Stimulated activated CD4-positive, alpha-beta T cell treated with anti-CD3 and anti-CD28 coated beads, Interleukin-2, amount 100 ng/mL, for 24 hours (primary cell): ENCODE measurements at regions not wholly inside any gene's neighbourhood (a gene's known extent, or its start where the extent isn't known, plus 50 kb on each side); places are given as distances from the start of the nearest gene placed in this dataset.
"Not testable (repeated sequence)": the region's sequence is repeated elsewhere in the genome, so short reads cannot be mapped to it uniquely, and the experiment has no call there.

Experiments
- DNase-seq, 2 donors: peaks; one replicate each; pipeline ENCODE4 v3.0.0-alpha.2; 2020

DNA sequence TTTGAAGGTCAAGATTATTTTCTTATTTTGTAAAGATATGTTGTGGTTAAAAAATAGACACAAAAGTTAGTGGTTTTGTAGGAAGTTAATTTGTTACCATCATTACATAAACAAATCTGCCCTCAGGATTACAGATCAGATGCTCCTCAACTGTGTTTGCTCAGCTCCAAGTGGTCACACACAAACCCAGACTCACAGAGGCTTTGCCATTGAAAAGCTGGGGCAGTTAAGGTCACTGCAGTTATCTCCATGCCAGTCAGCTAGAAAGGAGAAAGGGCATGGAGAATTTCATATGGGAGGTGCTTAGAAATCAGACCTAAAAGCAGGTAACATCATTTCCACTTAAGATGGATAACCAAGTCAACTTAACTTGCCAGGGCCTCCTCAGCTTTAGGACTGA lies 825.7 kb upstream of the GBE1 start:
- no peak for DNase-seq

DNA sequence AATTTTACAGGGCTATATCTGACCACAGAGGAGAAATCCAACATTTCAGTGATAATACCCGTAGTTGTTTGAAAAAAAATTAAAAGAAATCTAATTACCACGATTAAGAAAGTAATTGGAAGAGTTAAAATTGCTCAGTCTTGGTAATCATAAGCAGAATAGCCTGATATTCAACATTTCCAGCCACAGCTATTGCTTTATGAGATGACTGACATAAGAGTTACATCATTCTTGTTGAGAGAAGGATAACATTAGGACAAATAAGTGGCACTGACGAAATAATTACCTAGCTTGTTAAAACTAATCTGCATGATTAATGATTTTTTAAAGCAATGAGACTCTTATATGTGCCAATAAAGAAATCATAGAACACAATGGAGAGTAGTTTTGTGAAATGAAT lies 825.0 kb upstream of the GBE1 start:
- DNase-seq, result no peak

DNA sequence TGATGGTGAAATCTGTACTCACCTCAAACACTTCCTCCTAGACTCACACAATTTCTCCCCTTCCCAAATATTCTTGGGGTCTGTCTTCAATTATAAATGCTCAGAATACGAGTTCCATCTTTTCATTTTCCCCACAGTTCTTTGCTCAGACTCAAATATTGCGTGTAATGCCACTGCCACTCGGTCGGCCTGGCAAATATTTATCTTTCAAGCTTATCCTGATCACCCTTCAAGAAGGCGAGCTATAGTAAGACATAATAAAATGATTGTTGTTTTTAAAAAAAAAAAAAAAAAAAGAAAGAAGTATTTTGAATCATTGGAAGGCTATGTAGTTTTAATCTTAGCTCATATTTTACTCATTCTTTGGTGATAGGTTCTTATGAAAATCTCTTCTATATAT lies 824.6 kb upstream of the GBE1 start:
- not testable (repeated sequence) for DNase-seq

DNA sequence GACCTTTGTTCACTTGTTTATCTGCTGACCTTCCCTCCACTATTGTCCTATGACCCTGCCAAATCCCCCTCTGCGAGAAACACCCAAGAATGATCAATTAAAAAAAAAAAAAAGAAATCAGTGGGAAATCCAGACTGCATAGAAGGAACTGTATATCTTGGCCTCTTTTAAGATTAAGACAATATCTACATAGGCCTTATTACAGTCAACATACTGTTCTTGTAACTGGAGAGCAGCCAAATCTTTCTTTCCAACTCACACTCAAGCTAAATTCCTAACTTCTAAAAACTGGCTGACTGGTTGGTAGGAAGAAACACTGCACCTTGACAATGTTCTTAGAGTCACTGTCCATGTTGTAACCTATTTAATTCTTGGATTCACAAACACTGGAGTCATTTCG lies 824.1 kb upstream of the GBE1 start:
- DNase-seq, result not testable (repeated sequence)

DNA sequence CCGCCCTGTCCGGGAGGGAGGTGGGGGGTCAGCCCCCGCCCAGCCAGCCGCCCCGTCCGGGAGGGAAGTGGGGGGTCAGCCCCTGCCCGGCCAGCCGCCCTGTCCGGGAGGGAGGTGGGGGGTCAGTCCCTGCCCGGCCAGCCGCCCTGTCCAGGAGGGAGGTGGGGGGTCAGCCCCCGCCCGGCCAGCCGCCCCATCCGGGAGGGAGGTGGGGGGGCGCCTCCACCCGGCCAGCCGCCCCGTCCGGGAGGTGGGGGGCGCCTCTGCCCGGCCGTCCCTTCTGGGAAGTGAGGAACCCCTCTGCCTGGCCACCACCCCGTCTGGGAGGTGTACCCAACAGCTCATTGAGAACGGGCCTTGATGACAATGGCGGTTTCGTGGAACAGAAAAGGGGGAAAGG lies 823.4 kb upstream of the GBE1 start:
- DNase-seq, result not testable (repeated sequence)

DNA sequence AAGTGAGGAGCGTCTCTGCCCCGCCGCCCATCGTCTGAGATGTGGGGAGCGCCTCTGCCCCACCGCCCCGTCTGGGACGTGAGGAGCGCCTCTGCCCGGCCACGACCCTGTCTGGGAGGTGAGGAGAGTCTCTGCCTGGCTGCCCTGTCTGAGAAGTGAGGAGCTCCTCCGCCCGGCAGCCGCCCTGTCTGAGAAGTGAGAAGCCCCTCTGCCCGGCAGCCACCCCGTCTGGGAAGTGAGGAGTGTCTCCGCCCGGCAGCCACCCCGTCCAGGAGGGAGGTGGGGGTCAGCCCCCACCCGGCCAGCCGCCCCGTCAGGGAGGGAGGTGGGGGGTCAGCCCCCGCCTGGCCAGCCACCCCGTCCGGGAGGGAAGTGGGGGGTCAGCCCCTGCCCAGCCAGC lies 823.0 kb upstream of the GBE1 start:
- not testable (repeated sequence) for DNase-seq

DNA sequence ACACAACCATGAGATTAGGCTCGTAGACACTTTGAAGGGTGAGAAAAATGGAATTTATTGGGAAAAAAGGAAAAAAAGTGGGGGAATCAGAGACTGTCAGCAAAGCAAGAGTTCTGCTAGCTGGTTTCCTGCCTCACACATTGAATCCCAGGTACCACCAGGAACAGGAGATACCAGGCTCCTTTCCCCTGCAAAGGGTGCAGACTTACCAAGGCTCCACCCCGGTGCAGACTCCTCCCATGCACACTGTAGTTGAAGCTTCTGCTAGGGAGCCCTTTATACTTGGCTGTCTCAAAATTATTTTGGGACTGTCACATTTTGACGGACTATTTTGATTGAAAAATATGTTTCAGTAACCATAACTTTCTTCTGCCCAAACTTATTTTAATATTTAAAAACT lies 819.9 kb upstream of the GBE1 start:
- DNase-seq, result no peak

DNA sequence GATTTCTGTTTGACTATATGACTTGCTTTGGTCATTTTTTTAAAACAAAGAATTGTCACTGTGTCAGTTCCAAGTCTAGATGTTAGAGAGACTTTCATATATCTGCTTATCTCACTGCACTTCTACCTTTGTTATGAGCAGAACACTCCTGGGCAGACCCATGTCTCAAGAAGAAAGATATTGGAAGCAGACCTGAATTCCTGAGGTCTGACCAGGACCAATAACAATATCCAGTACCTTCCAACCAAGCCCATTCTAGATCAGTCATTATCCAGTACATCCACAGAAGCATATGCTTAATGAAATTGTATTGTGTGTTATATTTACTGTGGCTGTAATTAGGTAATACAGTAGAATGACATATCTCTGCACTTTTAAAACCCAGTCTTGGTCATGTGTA lies 811.3 kb upstream of the GBE1 start:
- DNase-seq, result no peak

DNA sequence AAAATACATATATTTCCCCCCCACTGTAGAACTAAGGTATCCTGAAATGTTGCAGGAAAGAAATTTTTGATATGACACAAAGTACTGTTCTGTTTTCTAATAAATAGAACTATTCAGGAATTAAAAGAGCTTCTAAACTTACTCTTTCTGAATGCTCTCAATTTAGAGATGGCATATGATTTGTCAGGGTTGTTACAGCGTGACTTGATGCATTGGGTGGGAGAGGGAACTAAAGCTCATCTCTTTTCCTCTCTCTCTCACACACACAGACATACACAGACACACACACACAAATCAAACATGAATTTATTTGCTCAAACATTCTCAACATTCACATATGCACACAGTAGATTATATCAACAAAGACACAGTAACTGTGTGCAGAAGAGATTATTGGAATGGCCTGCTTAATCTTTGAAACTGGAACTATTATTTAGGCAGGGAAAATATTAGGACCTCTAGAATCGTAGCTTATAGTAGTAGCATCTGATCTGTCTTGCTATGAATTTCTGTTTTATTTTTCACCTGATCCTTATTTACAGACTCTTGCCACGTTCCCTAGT lies 807.4 kb upstream of the GBE1 start:
- DNase-seq, result no peak

DNA sequence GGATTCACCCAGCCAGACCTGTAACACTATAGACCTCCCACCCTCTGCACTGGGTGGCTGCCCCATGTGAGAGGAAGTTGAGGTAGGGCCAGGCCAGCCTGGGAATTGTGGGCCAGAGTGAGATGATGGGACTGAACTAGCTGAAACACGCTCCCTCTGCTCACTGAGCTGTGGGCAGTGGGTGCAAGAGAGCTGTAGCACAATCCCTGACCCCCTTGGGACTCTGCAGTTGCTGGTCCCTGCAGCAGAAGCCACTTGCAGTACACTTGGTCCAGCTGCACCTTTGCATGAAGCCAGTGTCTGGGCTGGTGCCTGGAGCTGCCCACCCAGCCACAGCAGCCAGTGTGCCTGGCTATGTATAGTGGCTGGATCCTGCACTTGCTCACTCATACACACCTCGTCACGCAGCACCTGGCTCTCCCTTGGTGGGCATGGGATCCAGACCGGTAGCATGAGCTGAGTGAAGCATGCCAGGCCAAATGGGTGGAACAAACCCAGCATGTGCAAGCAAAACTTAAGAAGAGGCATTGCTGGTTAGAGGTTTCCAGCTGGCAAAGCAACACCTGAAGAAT lies 805.7 kb upstream of the GBE1 start:
- no peak for DNase-seq

DNA sequence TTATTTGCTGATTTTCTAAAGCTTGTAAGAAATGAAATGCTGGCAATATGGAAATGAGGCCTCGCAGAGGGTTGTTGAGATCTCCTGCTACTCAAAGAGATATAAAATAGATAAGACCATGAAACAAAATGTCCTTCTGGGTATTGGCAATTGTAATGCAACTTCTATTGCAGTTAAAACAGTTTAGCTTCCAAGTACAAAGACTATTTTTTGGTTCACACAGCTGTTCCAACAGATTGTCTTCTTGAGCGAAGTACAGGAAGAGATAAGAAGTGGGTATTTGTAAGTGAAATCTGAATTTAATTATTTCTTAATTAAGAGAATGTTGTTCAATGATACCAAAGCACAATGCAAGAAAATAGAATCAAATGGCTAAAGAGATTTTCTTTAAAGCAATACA lies 801.5 kb upstream of the GBE1 start:
- no peak for DNase-seq

DNA sequence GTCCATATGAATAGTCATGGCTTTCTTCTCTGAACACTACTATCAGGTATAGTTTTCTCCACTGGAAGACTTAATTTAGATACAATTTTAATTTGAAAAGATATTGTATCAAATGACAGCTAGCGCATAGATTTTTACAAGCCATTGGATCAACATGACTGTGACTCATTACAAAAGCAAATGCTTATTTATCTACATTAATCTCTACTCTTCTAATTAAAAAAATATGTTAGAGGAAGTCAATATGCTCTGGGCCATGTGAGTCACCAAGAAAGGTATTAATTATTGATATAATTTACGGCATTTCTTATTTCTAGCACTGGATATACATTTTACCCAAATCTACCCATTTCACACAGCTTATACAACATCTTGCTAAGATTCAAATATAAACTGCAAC lies 800.3 kb upstream of the GBE1 start:
- DNase-seq, result no peak

DNA sequence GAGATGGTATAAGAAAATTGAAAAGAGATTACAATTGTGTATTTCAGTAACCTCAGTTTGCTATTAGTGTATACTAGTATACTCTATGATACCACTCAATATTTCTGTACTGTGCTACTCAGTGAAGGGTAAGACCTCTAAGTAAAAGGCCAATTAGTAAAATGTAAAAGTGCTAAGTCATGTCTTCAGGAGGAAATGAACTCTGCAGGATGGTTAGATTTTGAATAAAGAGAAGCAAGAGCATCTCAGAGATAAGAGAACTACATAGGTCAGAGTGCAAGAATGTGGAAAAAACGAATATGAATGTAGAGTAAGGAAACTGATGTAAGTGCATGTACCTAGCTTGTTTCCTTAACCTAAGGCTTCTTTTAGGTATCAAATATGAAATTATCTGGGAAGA lies 796.6 kb upstream of the GBE1 start:
- no peak for DNase-seq

DNA sequence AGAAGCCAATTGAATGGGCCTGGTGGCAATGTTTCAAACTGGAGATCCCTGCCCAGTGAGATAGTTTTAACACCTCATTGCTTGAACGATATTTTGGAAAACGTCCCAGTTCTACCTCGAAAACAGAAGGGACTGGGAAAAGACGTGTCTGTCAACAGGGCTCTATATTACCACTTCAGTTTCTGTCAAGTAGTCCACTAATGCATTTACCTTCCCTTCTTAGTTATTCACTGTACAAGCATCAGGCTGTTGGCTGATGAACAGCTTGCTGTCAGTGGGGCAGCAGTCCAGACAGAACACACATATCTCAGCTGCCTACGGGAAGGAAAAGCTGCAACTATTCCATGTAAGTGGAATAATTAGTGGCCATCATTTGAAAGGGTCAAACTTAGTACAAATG lies 794.7 kb upstream of the GBE1 start:
- DNase-seq, result no peak

DNA sequence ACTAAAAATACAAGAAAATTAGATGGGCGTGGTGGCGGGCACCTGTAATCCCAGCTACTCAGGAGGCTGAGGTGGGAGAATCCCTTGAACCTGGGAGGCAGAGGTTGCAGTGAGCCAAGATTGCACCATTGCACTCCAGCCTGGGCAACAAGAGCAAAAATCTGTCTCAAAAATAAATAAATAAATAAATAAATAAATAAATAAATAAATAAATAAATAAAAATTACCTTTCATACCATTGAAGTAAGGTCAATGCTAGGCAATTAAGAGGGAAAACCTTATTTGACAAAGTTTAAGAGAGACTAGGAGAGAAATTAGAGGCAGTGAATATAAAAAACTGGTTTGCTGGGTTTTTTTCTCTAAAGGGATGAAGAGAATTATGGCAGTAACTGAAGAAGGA lies 781.1 kb upstream of the GBE1 start:
- not testable (repeated sequence) for DNase-seq

DNA sequence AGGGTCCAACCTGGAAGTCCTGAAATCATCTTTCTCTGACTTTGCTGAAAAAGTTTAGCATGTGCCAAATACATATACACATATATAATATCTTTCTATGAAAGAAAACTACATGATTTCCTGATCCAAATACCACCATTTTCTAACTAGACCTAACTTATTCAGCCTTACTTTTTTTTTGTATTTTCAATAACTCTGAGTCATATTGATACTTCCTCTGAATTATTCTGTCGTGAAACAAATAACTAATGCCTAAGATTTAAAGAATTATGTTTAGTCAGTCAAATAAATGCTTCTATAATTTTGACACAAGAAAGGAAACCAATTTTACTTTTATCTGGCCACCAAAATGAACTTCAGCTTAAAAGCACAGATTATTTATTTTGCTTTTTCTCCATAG lies 760.2 kb upstream of the GBE1 start:
- no peak for DNase-seq

DNA sequence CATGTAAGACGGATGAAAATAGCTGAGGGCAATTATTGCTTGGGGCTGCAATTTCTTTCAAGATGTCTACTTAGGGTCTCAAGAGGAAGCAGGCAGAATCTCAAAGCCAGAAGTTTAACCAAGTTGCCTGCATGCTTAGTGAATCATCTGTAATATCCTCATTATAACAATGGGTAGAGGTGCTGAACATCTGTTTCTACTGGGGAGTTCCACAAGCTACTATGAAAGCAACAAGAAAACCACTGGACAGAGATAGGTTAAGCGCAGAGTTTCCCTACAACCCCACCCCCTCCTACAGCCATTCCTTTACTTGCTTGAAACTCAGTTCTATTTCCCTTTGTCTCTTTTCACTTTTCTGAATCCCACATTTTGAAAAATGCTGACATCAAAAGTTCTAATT lies 759.4 kb upstream of the GBE1 start:
- no peak for DNase-seq

DNA sequence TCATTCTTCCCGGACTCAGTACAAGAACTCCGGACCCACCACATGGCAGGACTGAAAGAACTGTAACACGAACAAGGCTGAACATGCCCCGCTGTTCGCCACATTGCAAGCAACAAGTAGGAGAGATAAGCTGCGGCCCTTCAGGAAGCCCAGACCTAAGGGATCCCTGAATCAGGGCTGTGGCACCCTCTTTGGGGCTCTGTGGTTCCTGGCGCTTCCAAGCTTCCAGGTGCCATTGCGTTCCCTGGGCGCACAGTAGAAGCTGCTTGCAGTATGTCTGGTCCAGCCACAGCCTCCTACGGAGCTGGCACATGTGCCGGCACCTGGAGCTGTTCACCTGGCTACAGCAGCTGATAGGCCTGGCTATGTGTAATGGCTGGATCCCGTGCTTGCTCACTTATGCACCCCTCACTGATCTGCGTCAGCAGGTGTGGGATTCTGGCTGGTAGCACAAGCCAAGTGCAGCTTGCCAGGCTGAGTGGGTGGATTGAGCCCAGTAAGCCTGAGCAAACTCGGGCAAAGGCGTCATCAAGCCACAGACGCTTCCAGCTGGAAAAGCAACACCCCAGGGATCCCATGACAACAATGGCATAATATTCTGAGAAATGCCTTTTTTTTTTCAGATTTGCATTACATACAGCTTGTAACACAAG lies 748.6 kb upstream of the GBE1 start:
- no peak for DNase-seq

DNA sequence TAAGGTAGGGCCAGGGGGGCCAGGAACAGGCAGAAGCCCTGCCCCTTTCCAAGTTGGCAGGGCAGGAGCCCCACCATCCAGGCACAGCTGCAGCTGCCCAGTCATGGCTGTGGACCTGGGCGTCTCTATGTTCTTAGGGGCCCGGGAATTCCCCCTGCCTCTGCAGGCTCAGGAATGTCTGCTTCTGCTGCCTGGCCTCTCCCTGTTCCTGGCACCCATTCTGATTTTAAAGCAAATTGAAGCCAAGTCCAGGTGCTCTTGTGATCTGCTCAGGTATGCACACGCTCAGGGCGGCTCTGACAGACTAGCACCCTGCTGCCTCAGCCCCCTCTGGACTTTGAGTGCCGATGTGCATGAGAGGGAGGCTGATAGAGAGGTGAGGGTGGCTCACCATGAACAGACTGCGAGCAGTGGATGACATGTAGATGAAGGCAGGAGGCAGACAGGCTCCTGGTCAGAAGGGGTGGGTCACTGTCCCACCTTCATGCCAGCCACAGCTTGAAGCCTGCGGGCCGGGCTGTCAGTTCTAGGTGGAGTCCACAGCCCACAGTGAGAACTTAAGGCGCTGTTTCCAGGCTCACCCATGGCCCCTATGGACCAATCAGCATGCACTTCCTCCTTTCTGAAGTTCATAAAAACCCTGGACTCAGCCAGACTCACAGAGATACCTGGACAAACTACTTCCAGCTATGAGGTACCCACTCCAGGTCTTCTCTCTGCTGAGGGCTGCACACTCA lies 747.8 kb upstream of the GBE1 start:
- DNase-seq, result no peak

DNA sequence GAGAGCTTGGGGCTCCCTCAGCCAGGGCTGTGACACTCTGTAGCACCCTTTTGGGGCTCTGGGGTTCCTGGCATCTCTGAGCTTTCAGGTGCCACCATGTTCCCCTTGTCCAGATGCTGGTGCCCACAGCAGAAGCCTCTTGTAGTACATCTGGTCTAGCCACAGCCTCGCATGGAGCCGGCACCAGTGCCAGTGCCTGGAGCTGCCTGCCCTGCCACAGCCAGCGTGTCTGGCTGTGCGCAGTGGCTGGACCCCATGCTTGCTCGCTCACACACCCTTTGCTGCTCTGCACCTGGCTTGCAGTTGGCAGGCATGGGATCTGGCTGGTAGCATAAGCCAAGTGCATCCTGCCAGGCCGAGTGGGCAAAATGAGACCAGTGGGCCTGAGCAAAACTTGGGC lies 744.8 kb upstream of the GBE1 start:
- DNase-seq, result no peak

DNA sequence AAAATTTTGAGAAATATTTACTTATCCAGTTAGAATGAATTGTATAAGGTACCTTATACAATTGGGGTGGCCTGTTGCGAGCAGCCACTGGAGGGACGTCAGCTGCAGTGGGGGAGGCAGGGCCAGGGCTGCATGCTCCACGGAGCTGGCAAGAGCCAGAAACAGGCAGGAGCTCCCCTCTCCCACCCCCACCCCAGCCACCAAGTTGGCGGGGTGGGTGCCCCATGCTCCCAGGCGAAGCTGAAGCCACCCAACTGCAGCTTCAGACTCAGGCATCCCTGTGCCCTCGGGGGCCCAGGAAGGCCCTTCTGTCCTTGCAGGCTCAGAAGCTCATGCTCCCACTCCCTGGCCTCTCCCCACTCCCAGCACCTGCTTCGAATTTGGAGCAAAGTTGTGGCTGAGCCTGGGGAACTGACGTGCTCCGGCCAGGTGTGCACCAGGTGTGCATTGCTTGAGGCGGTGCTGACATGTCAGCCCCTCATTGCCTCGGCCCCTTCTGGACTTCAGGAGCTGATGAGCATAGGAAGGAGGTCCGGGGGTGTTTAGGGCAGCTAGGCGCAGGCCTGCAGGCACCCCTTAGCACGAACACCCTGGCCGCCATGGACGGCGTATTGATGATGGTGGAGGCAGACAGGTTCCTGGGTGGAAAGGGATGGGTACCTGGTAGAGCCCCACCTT lies 743.8 kb upstream of the GBE1 start:
- no peak for DNase-seq

DNA sequence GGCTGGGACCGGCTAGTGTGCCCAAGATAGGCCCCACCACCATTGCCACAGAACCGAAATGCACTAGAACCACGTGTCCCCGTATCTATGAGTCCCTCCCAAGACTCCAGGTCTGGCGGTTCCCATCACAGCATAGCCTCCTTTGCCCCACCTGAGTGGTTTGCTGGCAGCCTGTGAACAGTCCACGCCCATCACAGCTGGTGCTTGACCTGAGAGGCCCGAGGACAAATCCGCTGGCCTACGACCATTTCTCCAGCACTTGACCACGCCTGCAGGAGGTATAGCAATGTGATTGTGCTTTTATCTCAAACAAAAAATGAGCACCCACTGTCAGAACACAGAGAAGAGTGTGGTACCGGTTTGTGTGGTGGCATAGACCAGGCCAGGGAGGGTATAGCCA lies 736.7 kb upstream of the GBE1 start:
- no peak for DNase-seq

DNA sequence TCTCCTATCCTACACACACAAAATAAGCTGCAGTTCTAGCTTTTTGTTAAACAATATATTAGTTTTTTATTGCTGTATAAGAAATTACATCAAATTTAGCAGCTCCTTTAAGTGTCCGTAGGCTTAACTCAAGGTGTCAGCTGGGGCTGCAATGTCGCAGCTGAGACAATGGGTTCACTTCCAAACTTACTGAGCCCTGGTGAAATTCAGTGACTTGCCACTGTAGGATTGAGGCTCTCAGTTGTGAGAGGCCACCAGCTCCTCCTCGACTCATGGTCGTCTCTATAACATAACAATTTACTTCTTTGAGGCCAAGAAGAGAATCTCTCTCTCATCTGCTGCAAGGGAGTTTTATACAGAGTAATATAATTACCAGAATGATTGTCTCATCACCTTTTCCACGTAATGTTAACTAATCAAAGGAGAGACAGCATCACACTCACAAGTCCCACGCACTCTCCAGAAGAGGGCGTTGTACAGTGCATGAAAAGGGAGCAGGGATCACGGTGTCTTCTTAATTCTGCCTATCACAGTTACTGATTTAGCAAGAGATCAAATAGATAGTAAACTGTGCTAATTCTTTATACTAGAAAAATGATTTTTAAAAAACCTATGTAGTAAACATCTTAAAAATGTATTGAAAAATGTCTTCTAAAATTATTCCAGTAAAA lies 735.6 kb upstream of the GBE1 start:
- no peak for DNase-seq
